ENCODE measurements at regions not wholly inside any gene's neighbourhood (a gene's known extent, or its start where the extent isn't known, plus 50 kb on each side); places are given as distances from the start of the nearest gene placed in this dataset.

GRCh38 chr14:42428996-42429395, 822.3 kb downstream of the LRFN5 start:
- POLR2A ChIA-PET, result no interaction called here
- Histone ChIP-seq H3K79me2 (ENCODE audit: insufficient read depth, low read length) (no peaks in the 10 kb centered on the region), H3K4me3 (replicated peaks in 1 of 3; ENCODE audit: insufficient read depth in 1 of 3, low read depth in 2 of 3, low read length in 3 of 3) (no peak overlapping the region), H3K9ac (ENCODE audit: insufficient read depth, low read depth, low read length) (no peak overlapping the region), H2AFZ (ENCODE audit: low read length) (no peak overlapping the region), H4K20me1 (ENCODE audit: insufficient read depth, low read length) (no peaks in the 10 kb centered on the region), H3K36me3 (replicated peaks in 1 of 2; ENCODE audit: control insufficient read depth in 1 of 2, insufficient read depth in 2 of 2, low read length in 2 of 2) (no peaks in the 10 kb centered on the region), H3K4me1 (ENCODE audit: insufficient read depth, low read length) (no peaks in the 10 kb centered on the region), H3K4me2 (ENCODE audit: low read depth, low read length) (no peak overlapping the region), H3K27ac (ENCODE audit: extremely low read length, insufficient read depth, low read length) (no peak overlapping the region), H3K9me3 (ENCODE audit: low read length) (peaks cover 67% of the 10 kb centered on the region), H3K27me3 (ENCODE audit: control insufficient read depth in 1 of 2, insufficient read depth in 2 of 2, low read length in 2 of 2) (no peaks in the 10 kb centered on the region)
- WGBS (ENCODE audit: low lambda C conversion rate), result 4% methylated on average over 1 of the region's 1 CpG
- no peak for TF ChIP-seq GMEB2 (CRISPR knock-in tag; IDR thresholded peaks at IDR 0.05; ENCODE audit: low read depth)
- TF ChIP-seq ZNF7 (CRISPR knock-in tag; IDR thresholded peaks at IDR 0.05), result no peak
- DNase-seq (ENCODE audit: low spot score), result no peak
- BruUV-seq (replicated peaks), result no TSS peak
- ATAC-seq, result no peak
- in situ Hi-C loops (cut with HindIII; ENCODE audit: extremely low pct_ligation_motif_present, low pct_unique_long_range_greater_than_20kb), result no loop called here
- CTCF ChIA-PET (ENCODE audit: low intra/inter-chr PET ratio, low total read pairs), result no interaction called here
- FAIRE-seq, result no peak
- intact Hi-C loops (cut with micrococcal nuclease; ENCODE audit: unreplicated experiment), result no loop called here

- BruUV-seq (replicated peaks), result no TSS peak
- Histone ChIP-seq H2AFZ (ENCODE audit: low read length) (no peak overlapping the region), H3K36me3 (replicated peaks in 1 of 2; ENCODE audit: control insufficient read depth in 1 of 2, insufficient read depth in 2 of 2, low read length in 2 of 2) (no peaks in the 10 kb centered on the region), H3K9ac (ENCODE audit: insufficient read depth, low read depth, low read length) (no peak overlapping the region), H3K4me3 (replicated peaks in 1 of 3; ENCODE audit: insufficient read depth in 1 of 3, low read depth in 2 of 3, low read length in 3 of 3) (no peak overlapping the region), H3K27ac (ENCODE audit: extremely low read length, insufficient read depth, low read length) (no peak overlapping the region), H3K4me1 (ENCODE audit: insufficient read depth, low read length) (no peaks in the 10 kb centered on the region), H3K27me3 (ENCODE audit: control insufficient read depth in 1 of 2, insufficient read depth in 2 of 2, low read length in 2 of 2) (no peaks in the 10 kb centered on the region), H3K4me2 (ENCODE audit: low read depth, low read length) (no peak overlapping the region), H3K9me3 (ENCODE audit: low read length) (peaks cover 61% of the 10 kb centered on the region), H4K20me1 (ENCODE audit: insufficient read depth, low read length) (no peaks in the 10 kb centered on the region), H3K79me2 (ENCODE audit: insufficient read depth, low read length) (no peaks in the 10 kb centered on the region)
- DNase-seq (ENCODE audit: low spot score), result no peak
- no peak for ATAC-seq
- POLR2A ChIA-PET, result no interaction called here
- in situ Hi-C loops (cut with HindIII; ENCODE audit: extremely low pct_ligation_motif_present, low pct_unique_long_range_greater_than_20kb), result no loop called here
- intact Hi-C loops (cut with micrococcal nuclease; ENCODE audit: unreplicated experiment), result no loop called here
- CTCF ChIA-PET (ENCODE audit: low intra/inter-chr PET ratio, low total read pairs), result no interaction called here
- no peak for FAIRE-seq
- TF ChIP-seq SMAD1 (CRISPR knock-in tag; IDR thresholded peaks at IDR 0.05; ENCODE audit: borderline replicate concordance, low read depth) (no peak), RBM39 (IDR thresholded peaks at IDR 0.05; ENCODE audit: low read depth, low read length, poor library complexity, severe bottlenecking) (no peak), KDM5A (IDR thresholded peaks at IDR 0.05; ENCODE audit: borderline replicate concordance, low read length) (no peak), THYN1 (CRISPR knock-in tag; IDR thresholded peaks at IDR 0.05; ENCODE audit: borderline replicate concordance, low read depth) (no peak), TERF1 (CRISPR knock-in tag; IDR thresholded peaks at IDR 0.05) (no peak), BCL3 (CRISPR knock-in tag; IDR thresholded peaks at IDR 0.05) (no peak), TFDP2 (CRISPR knock-in tag; IDR thresholded peaks at IDR 0.05) (no peak), GMEB2 (CRISPR knock-in tag; IDR thresholded peaks at IDR 0.05; ENCODE audit: low read depth) (no peak), HDAC2 (CRISPR knock-in tag; IDR thresholded peaks at IDR 0.05) (no peak), ZNF670 (CRISPR knock-in tag; IDR thresholded peaks at IDR 0.05; ENCODE audit: borderline replicate concordance) (no peak), PRMT3 (CRISPR knock-in tag; IDR thresholded peaks at IDR 0.05; ENCODE audit: borderline replicate concordance, low read depth) (no peak)
Measured at GRCh38 chr14:42424501-42424900, 817.8 kb downstream of the LRFN5 start.
